ENCODE measurements at regions not wholly inside any gene's neighbourhood (a gene's known extent, or its start where the extent isn't known, plus 50 kb on each side); places are given as distances from the start of the nearest gene placed in this dataset.

DNA sequence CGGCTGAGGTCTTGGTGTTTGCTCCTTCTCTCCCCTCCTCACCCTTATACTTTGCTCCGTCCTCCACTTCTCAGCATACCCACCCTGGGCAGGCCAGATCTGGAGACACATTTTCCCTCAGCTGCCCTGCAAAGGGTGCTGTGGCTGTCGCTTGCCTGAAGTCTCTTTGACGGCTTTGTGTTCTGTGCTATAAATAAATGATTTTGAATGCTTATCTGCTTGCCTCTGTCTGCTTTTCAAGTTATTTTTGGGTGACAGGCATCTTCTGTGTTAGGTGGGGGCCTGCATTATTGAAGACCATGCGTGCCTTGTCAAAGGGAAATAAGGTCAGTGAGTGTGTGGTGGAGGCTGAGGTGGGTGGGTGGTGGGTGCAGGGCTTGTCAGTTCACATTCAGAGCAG is 66.9 kb upstream of the KCND3 start:
- in situ Hi-C loops (cut with MboI; ENCODE audit: low pct_unique_long_range_greater_than_20kb, low sequenced_read_pairs, unreplicated experiment) = no loop called here
- no peak for DNase-seq (ENCODE audit: low spot score)
- TF ChIP-seq CTCF (IDR thresholded peaks at IDR 0.05; ENCODE audit: extremely low read depth, insufficient read depth, missing control alignments) = no peak

DNA sequence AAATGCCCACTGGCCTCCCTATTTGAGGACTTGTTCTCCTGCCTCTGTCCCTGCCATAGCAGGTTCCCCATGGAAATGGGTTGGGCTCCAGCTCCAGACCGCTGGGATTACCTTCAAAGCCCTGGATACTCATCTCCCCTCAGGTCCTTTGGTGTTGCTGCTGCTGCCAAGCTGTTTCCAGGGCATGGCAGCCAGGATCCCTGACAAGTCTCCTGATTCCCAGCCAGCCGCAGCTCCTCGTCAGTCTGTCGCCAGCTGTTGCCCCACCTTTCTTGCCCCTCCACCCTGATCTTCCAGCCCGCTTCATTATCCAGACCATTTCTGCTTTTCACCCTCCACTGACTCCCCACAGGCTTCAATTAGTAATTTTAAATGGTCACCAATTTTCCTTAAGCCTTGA is 68.3 kb upstream of the KCND3 start:
- in situ Hi-C loops (cut with MboI; ENCODE audit: low pct_unique_long_range_greater_than_20kb, low sequenced_read_pairs, unreplicated experiment) = no loop called here
- DNase-seq (ENCODE audit: low spot score) = no peak
- no peak for TF ChIP-seq CTCF (IDR thresholded peaks at IDR 0.05; ENCODE audit: extremely low read depth, insufficient read depth, missing control alignments)

DNA sequence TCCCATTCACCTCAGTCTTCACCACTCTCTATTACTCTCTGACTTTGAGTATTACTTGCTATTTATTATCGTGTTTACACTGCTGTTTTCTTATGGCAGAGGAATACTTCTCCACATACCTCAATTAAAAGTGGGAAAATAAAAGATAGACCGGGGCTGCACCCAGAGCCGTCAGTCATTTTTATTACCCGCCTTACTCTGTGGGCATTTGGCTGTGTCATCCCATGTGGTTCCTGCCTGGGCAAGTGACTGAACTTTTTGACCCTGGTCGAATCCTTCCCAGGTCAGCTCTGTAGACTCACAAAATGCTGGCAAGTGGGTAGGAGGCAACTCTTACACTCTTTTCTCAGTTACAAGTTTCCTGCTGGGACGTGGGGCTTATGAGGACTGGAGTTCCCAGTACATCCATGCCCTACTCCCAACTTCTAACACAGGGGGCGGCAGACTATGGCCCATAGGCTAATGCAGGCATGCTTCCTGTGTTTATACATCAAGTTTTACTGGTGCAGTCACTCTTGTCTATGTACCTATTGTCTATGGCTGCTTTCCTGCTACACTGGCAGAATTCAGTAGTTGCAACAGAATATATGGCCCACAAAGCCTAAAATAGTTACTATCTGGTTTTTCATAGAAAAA is 69.5 kb upstream of the KCND3 start:
- TF ChIP-seq CTCF (IDR thresholded peaks at IDR 0.05; ENCODE audit: extremely low read depth, insufficient read depth, missing control alignments) = no peak
- DNase-seq (ENCODE audit: low spot score) = no peak
- in situ Hi-C loops (cut with MboI; ENCODE audit: low pct_unique_long_range_greater_than_20kb, low sequenced_read_pairs, unreplicated experiment) = no loop called here

- no peak for DNase-seq (ENCODE audit: low spot score)
- in situ Hi-C loops (cut with MboI; ENCODE audit: low pct_unique_long_range_greater_than_20kb, low sequenced_read_pairs, unreplicated experiment) = no loop called here
- no peak for TF ChIP-seq CTCF (IDR thresholded peaks at IDR 0.05; ENCODE audit: extremely low read depth, insufficient read depth, missing control alignments)
Observed at GRCh38 chr1:112059679-112060078, 70.2 kb upstream of the KCND3 start.

DNA sequence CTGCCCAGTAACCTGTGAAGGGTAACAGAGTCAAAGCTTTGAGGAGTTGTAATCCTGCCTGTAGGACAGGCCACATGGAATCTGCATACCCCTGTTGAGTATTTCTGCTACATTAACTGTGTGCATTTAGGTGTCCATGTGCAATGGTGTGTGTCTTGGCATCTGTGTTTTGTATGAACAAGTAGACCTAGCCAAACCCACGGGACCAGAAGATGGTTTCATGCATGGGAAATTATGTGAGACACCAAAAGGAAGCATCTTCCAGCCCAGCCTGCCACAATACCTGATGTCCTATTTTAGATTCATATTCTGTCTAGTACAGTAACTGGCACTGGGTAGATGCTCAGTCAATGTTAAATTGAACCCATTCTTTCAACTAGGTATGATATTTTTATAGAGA is 70.8 kb upstream of the KCND3 start:
- no peak for TF ChIP-seq CTCF (IDR thresholded peaks at IDR 0.05; ENCODE audit: extremely low read depth, insufficient read depth, missing control alignments)
- in situ Hi-C loops (cut with MboI; ENCODE audit: low pct_unique_long_range_greater_than_20kb, low sequenced_read_pairs, unreplicated experiment) = no loop called here
- no peak for DNase-seq (ENCODE audit: low spot score)

- DNase-seq (ENCODE audit: low spot score) = no peak
- in situ Hi-C loops (cut with MboI; ENCODE audit: low pct_unique_long_range_greater_than_20kb, low sequenced_read_pairs, unreplicated experiment) = no loop called here
Observed at GRCh38 chr1:112061056-112061455, 71.6 kb upstream of the KCND3 start.

More at GRCh38 chr1:112061056-112061455, 71.6 kb upstream of the KCND3 start:
- TF ChIP-seq CTCF (IDR thresholded peaks at IDR 0.05; ENCODE audit: extremely low read depth, insufficient read depth, missing control alignments) = no peak

Measured in GM13977 (cell line).